Endodermal cell (in vitro differentiated cells): ENCODE measurements at regions not wholly inside any gene's neighbourhood (a gene's known extent, or its start where the extent isn't known, plus 50 kb on each side); places are given as distances from the start of the nearest gene placed in this dataset.

Experiments
- DNase-seq: peaks from one replicate; pipeline ENCODE4 v3.0.0-alpha.2; 2017
- H3K27ac ChIP-seq: 2 replicates; pipeline ENCODE4 v1.5.1; 2013; ENCODE audit warnings: mild to moderate bottlenecking, low read depth, low read length, moderate library complexity
- H3K27me3 ChIP-seq: 2 replicates; pipeline ENCODE4 v1.6.1; 2013; ENCODE audit warnings: mild to moderate bottlenecking, low read length, moderate library complexity; ENCODE audit not compliant: insufficient read depth, control insufficient read depth, poor library complexity, severe bottlenecking
- H3K36me3 ChIP-seq: 2 replicates; pipeline ENCODE4 v1.7.0; 2013; ENCODE audit warnings: mild to moderate bottlenecking, low read length, moderate library complexity; ENCODE audit not compliant: control insufficient read depth, insufficient read depth
- H3K4me1 ChIP-seq: one replicate; pipeline ENCODE4 v1.7.0; 2013; ENCODE audit warnings: low read length; ENCODE audit not compliant: control insufficient read depth, insufficient read depth
- H3K4me3 ChIP-seq: 2 replicates; pipeline ENCODE4 v1.5.1; 2013; ENCODE audit warnings: mild to moderate bottlenecking, low read length, moderate library complexity
- H3K9ac ChIP-seq: 2 replicates; pipeline ENCODE4 v1.6.1; 2013; ENCODE audit warnings: mild to moderate bottlenecking, low read length, moderate library complexity; ENCODE audit not compliant: poor library complexity, severe bottlenecking; ENCODE audit errors: extremely low read depth
- H3K9me3 ChIP-seq: 2 replicates; pipeline ENCODE4 v1.6.1; 2013; ENCODE audit warnings: mild to moderate bottlenecking, low read length, moderate library complexity; ENCODE audit not compliant: control insufficient read depth
- H3K27ac Mint-ChIP-seq: 2 replicates; pipeline ENCODE4 v1.8.0; 2020; ENCODE audit warnings: mixed read lengths
- H3K27me3 Mint-ChIP-seq: 2 replicates; pipeline ENCODE4 v1.8.0; 2021; ENCODE audit warnings: mild to moderate bottlenecking, mixed read lengths; ENCODE audit not compliant: insufficient read depth
- H3K36me3 Mint-ChIP-seq: 2 replicates; pipeline ENCODE4 v1.8.0; 2020; ENCODE audit warnings: low read depth, mixed read lengths
- H3K4me1 Mint-ChIP-seq: 2 replicates; pipeline ENCODE4 v1.8.0; 2020; ENCODE audit warnings: mixed read lengths
- H3K4me3 Mint-ChIP-seq: 2 replicates; pipeline ENCODE4 v1.8.0; 2020; ENCODE audit warnings: mild to moderate bottlenecking, moderate library complexity, mixed read lengths
- H3K9me3 Mint-ChIP-seq: 2 replicates; pipeline ENCODE4 v1.8.0; 2020; ENCODE audit warnings: mild to moderate bottlenecking, mixed read lengths
- WGBS, 2 experiments: methylation state at CpG; one replicate each; pipeline versions ENCODE4 v1.1.5 to v1.1.7; 2013; ENCODE audit warnings: missing lambda C conversion rate in 2 of 2, mixed read lengths in 1 of 2; ENCODE audit not compliant: insufficient coverage in 1 of 2, insufficient read length in 1 of 2; 5-methylcytosine and 5-hydroxymethylcytosine counted together
- TF ChIP-seq, protein P1 (sequence below): fragments of 200-600 bp; sonication (generic); conservative IDR thresholded peaks from 2 replicates; pipeline ENCODE4 v1.5.0; 2021; ENCODE audit warnings: antibody characterized with exemption, mild to moderate bottlenecking

GRCh38 chr14:65234752-65235361 is 132.5 kb upstream of the MAX start:
- no peak overlapping the region for H3K9ac ChIP-seq
- Mint-ChIP-seq H3K9me3 (no peaks in the 10 kb centered on the region), H3K36me3 (no peaks in the 10 kb centered on the region), H3K4me1 (peaks cover 43% of the 10 kb centered on the region), H3K27ac (no peak overlapping the region), H3K27me3 (peaks cover 3% of the 10 kb centered on the region), H3K4me3 (no peak overlapping the region)
- TF ChIP-seq, protein P1, sequence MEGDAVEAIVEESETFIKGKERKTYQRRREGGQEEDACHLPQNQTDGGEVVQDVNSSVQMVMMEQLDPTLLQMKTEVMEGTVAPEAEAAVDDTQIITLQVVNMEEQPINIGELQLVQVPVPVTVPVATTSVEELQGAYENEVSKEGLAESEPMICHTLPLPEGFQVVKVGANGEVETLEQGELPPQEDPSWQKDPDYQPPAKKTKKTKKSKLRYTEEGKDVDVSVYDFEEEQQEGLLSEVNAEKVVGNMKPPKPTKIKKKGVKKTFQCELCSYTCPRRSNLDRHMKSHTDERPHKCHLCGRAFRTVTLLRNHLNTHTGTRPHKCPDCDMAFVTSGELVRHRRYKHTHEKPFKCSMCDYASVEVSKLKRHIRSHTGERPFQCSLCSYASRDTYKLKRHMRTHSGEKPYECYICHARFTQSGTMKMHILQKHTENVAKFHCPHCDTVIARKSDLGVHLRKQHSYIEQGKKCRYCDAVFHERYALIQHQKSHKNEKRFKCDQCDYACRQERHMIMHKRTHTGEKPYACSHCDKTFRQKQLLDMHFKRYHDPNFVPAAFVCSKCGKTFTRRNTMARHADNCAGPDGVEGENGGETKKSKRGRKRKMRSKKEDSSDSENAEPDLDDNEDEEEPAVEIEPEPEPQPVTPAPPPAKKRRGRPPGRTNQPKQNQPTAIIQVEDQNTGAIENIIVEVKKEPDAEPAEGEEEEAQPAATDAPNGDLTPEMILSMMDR, result no peak
- no peaks in the 10 kb centered on the region for H3K27me3 ChIP-seq
- no peak overlapping the region for H3K27ac ChIP-seq
- H3K36me3 ChIP-seq, result no peaks in the 10 kb centered on the region
- H3K4me3 ChIP-seq, result no peak overlapping the region
- H3K9me3 ChIP-seq, result peaks cover 8% of the 10 kb centered on the region
- WGBS, 2 experiments, result 92 to 93% methylated on average over 4 to 5 of the region's 5 CpGs
- peaks cover 9% of the 10 kb centered on the region for H3K4me1 ChIP-seq
- no peak for DNase-seq

DNA sequence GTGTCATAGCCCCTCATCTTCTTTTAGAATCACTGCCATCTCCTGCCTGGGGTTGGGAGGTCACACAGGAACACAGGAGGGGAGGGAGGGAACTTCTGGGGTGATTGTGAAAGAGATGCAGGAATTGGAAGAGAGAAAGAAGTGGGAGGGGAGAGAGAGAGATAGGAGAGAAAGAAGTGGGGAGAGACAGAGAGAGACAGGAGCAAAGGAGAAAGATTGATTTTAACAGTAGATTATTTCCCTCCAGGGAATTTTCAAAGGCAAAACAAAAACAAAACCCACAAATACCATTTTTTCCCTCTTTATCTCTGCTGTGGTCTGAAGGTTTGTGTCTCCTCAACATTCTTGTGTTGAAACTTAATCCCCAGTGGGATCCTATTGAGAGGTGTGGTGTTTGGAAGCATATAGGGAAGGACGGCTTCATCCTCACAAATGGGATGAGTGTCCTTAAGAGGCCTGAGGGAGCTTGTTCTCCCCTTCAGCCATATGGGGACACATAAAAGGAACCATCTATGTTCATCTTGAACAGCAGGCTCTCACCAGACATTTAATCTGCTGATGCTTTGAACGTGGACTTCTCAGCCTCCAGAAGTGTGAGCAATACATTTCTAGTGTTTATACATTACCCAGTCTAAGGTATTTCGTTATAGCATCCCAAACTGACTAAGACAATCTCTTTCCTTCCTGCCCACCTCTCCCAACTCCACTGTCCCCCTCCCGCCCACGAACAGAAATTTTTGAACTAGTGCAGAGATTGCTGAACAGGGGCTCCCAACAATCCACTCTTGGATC is 134.9 kb upstream of the MAX start:
- Mint-ChIP-seq H3K4me1 (peaks cover 31% of the 10 kb centered on the region), H3K27me3 (peaks cover 3% of the 10 kb centered on the region), H3K9me3 (no peaks in the 10 kb centered on the region), H3K27ac (no peak overlapping the region), H3K4me3 (no peak overlapping the region), H3K36me3 (no peaks in the 10 kb centered on the region)
- H3K36me3 ChIP-seq, result no peaks in the 10 kb centered on the region
- no peak overlapping the region for H3K27ac ChIP-seq
- peaks cover 8% of the 10 kb centered on the region for H3K9me3 ChIP-seq
- no peaks in the 10 kb centered on the region for H3K27me3 ChIP-seq
- H3K4me3 ChIP-seq, result no peak overlapping the region
- H3K9ac ChIP-seq, result no peak overlapping the region
- H3K4me1 ChIP-seq, result peaks cover 9% of the 10 kb centered on the region
- TF ChIP-seq, protein P1, result no peak
- no peak for DNase-seq
- WGBS, 2 experiments, result 83 to 88% methylated on average over 3 to 5 of the region's 5 CpGs

- H3K27ac Mint-ChIP-seq, result no peak overlapping the region
- H3K9me3 Mint-ChIP-seq, result no peaks in the 10 kb centered on the region
These were observed 135.6 kb upstream of the MAX start for GRCh38 chr14:65237941-65238340.

More at GRCh38 chr14:65237941-65238340, 135.6 kb upstream of the MAX start:
- Histone ChIP-seq H3K9me3 (peaks cover 8% of the 10 kb centered on the region), H3K4me1 (peaks cover 9% of the 10 kb centered on the region), H3K4me3 (no peak overlapping the region), H3K9ac (no peak overlapping the region), H3K27ac (no peak overlapping the region), H3K27me3 (no peaks in the 10 kb centered on the region), H3K36me3 (no peaks in the 10 kb centered on the region)
- TF ChIP-seq, protein P1, result no peak
- WGBS, 2 experiments, result 88 to 90% methylated on average over 4 to 6 of the region's 6 CpGs
- Mint-ChIP-seq H3K4me1 (peaks cover 31% of the 10 kb centered on the region), H3K4me3 (no peak overlapping the region), H3K36me3 (no peaks in the 10 kb centered on the region), H3K27me3 (peaks cover 3% of the 10 kb centered on the region)
- no peak for DNase-seq
